Endodermal cell (in vitro differentiated cells): ENCODE measurements at regions not wholly inside any gene's neighbourhood (a gene's known extent, or its start where the extent isn't known, plus 50 kb on each side); places are given as distances from the start of the nearest gene placed in this dataset.

Experiments used
- DNase-seq: peaks from one replicate; pipeline ENCODE4 v3.0.0-alpha.2; 2017
- H3K27ac ChIP-seq: 2 replicates; pipeline ENCODE4 v1.5.1; 2013; ENCODE audit warnings: mild to moderate bottlenecking, low read depth, low read length, moderate library complexity
- H3K27me3 ChIP-seq: 2 replicates; pipeline ENCODE4 v1.6.1; 2013; ENCODE audit warnings: mild to moderate bottlenecking, low read length, moderate library complexity; ENCODE audit not compliant: insufficient read depth, control insufficient read depth, poor library complexity, severe bottlenecking
- H3K36me3 ChIP-seq: 2 replicates; pipeline ENCODE4 v1.7.0; 2013; ENCODE audit warnings: mild to moderate bottlenecking, low read length, moderate library complexity; ENCODE audit not compliant: control insufficient read depth, insufficient read depth
- H3K4me1 ChIP-seq: one replicate; pipeline ENCODE4 v1.7.0; 2013; ENCODE audit warnings: low read length; ENCODE audit not compliant: control insufficient read depth, insufficient read depth
- H3K4me3 ChIP-seq: 2 replicates; pipeline ENCODE4 v1.5.1; 2013; ENCODE audit warnings: mild to moderate bottlenecking, low read length, moderate library complexity
- H3K9ac ChIP-seq: 2 replicates; pipeline ENCODE4 v1.6.1; 2013; ENCODE audit warnings: mild to moderate bottlenecking, low read length, moderate library complexity; ENCODE audit not compliant: poor library complexity, severe bottlenecking; ENCODE audit errors: extremely low read depth
- H3K9me3 ChIP-seq: 2 replicates; pipeline ENCODE4 v1.6.1; 2013; ENCODE audit warnings: mild to moderate bottlenecking, low read length, moderate library complexity; ENCODE audit not compliant: control insufficient read depth
- H3K27ac Mint-ChIP-seq: 2 replicates; pipeline ENCODE4 v1.8.0; 2020; ENCODE audit warnings: mixed read lengths
- H3K27me3 Mint-ChIP-seq: 2 replicates; pipeline ENCODE4 v1.8.0; 2021; ENCODE audit warnings: mild to moderate bottlenecking, mixed read lengths; ENCODE audit not compliant: insufficient read depth
- H3K36me3 Mint-ChIP-seq: 2 replicates; pipeline ENCODE4 v1.8.0; 2020; ENCODE audit warnings: low read depth, mixed read lengths
- H3K4me1 Mint-ChIP-seq: 2 replicates; pipeline ENCODE4 v1.8.0; 2020; ENCODE audit warnings: mixed read lengths
- H3K4me3 Mint-ChIP-seq: 2 replicates; pipeline ENCODE4 v1.8.0; 2020; ENCODE audit warnings: mild to moderate bottlenecking, moderate library complexity, mixed read lengths
- H3K9me3 Mint-ChIP-seq: 2 replicates; pipeline ENCODE4 v1.8.0; 2020; ENCODE audit warnings: mild to moderate bottlenecking, mixed read lengths
- CTCF ChIP-seq: fragments of 200-600 bp; sonication (generic); conservative IDR thresholded peaks from 2 replicates; pipeline ENCODE4 v1.5.0; 2021; ENCODE audit warnings: antibody characterized with exemption, mild to moderate bottlenecking
- whole genome bisulfite sequencing, 2 experiments: methylation state at CpG; one replicate each; pipeline versions ENCODE4 v1.1.5 to v1.1.7; 2013; ENCODE audit warnings: missing lambda C conversion rate in 2 of 2, mixed read lengths in 1 of 2; ENCODE audit not compliant: insufficient coverage in 1 of 2, insufficient read length in 1 of 2; 5-methylcytosine and 5-hydroxymethylcytosine counted together

GRCh38 chr5:109496112-109496511, 86.3 kb upstream of the PJA2 start:
- Mint-ChIP-seq H3K4me3 (no peak overlapping the region), H3K27ac (no peak overlapping the region), H3K9me3 (no peaks in the 10 kb centered on the region), H3K4me1 (no peaks in the 10 kb centered on the region), H3K27me3 (no peaks in the 10 kb centered on the region), H3K36me3 (no peaks in the 10 kb centered on the region)
- H3K27ac ChIP-seq, result no peak overlapping the region
- no peaks in the 10 kb centered on the region for H3K36me3 ChIP-seq
- H3K9ac ChIP-seq, result no peak overlapping the region
- no peak for DNase-seq
- H3K9me3 ChIP-seq, result no peaks in the 10 kb centered on the region
- WGBS, 2 experiments, result 100% methylated on average over 2 to 3 of the region's 3 CpGs
- no peaks in the 10 kb centered on the region for H3K4me1 ChIP-seq
- no peaks in the 10 kb centered on the region for H3K27me3 ChIP-seq
- TF ChIP-seq CTCF, result no peak
- H3K4me3 ChIP-seq, result no peak overlapping the region

- TF ChIP-seq CTCF, result no peak
These were observed 78.1 kb upstream of the PJA2 start for GRCh38 chr5:109487753-109488420.

GRCh38 chr5:109486200-109486804, 76.5 kb upstream of the PJA2 start:
- Histone ChIP-seq H3K4me1 (no peaks in the 10 kb centered on the region), H3K9me3 (peaks cover 12% of the 10 kb centered on the region), H3K4me3 (no peak overlapping the region), H3K27ac (no peak overlapping the region), H3K9ac (no peak overlapping the region), H3K27me3 (no peaks in the 10 kb centered on the region), H3K36me3 (no peaks in the 10 kb centered on the region)
- no peak overlapping the region for H3K27ac Mint-ChIP-seq
- peaks cover 31% of the 10 kb centered on the region for H3K9me3 Mint-ChIP-seq
- H3K4me1 Mint-ChIP-seq, result peaks cover 24% of the 10 kb centered on the region
- no peaks in the 10 kb centered on the region for H3K27me3 Mint-ChIP-seq
- H3K36me3 Mint-ChIP-seq, result peaks cover 6% of the 10 kb centered on the region
- TF ChIP-seq CTCF, result no peak
- no peak overlapping the region for H3K4me3 Mint-ChIP-seq
- DNase-seq, result no peak
- 93 to 96% methylated on average over 4 to 10 of the region's 10 CpGs for WGBS, 2 experiments

More at GRCh38 chr5:109487753-109488420, 78.1 kb upstream of the PJA2 start:
- Mint-ChIP-seq H3K27me3 (no peaks in the 10 kb centered on the region), H3K9me3 (peaks cover 19% of the 10 kb centered on the region), H3K4me3 (no peak overlapping the region), H3K36me3 (peaks cover 3% of the 10 kb centered on the region), H3K27ac (no peak overlapping the region), H3K4me1 (peaks cover 23% of the 10 kb centered on the region)
- no peaks in the 10 kb centered on the region for H3K27me3 ChIP-seq
- H3K27ac ChIP-seq, result no peak overlapping the region
- H3K4me1 ChIP-seq, result no peaks in the 10 kb centered on the region
- no peaks in the 10 kb centered on the region for H3K36me3 ChIP-seq
- H3K4me3 ChIP-seq, result no peak overlapping the region
- H3K9me3 ChIP-seq, result no peaks in the 10 kb centered on the region
- no peak for DNase-seq
- 95 to 97% methylated on average over 30 to 65 of the region's 65 CpGs for WGBS, 2 experiments
- H3K9ac ChIP-seq, result no peak overlapping the region
